ENCODE measurements at regions not wholly inside any gene's neighbourhood (a gene's known extent, or its start where the extent isn't known, plus 50 kb on each side); places are given as distances from the start of the nearest gene placed in this dataset.

- no peak for TF ChIP-seq CTCF (conservative IDR thresholded peaks at IDR 0.05)
- H3K27ac ChIP-seq, result no peak overlapping the region
Observed at GRCh38 chr20:23135449-23136420, 49.6 kb upstream of the CD93 start.
